Inflammatory macrophage treated with lipopolysaccharide for 4 hours (primary cell): ENCODE measurements at regions not wholly inside any gene's neighbourhood (a gene's known extent, or its start where the extent isn't known, plus 50 kb on each side); places are given as distances from the start of the nearest gene placed in this dataset.

Experiments
- DNase-seq: peaks from one replicate; pipeline ENCODE4 v3.0.0-alpha.2; 2020

- DNase-seq = no peak
Measured at GRCh38 chr1:221832617-221833016, 90.7 kb upstream of the DUSP10 start.

- no peak for DNase-seq
Measured at GRCh38 chr1:221832151-221832550, 90.3 kb upstream of the DUSP10 start.

GRCh38 chr1:221829327-221830015 lies 87.6 kb upstream of the DUSP10 start:
- no peak for DNase-seq

GRCh38 chr1:221827307-221827642 lies 85.4 kb upstream of the DUSP10 start:
- DNase-seq = no peak

DNA sequence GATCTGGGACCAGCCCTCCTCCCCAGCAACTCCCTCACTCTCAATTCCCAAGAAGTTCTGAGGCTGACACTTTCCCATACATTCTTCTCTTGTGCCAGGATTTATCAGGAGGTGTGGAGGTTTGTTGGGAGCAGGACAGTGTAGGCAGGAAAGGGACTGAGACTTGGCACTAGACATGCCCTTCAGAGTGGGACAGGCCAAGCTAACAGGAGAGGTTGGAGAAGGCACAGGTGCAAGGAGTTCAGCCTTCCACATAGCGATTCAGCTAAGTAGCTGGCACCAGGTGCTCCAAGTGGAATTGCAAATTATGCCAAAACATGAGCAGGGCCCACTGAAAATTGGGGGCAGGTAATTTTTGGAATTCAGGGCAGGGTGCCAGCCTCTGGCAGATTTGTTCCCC lies 83.0 kb upstream of the DUSP10 start:
- DNase-seq = no peak

DNA sequence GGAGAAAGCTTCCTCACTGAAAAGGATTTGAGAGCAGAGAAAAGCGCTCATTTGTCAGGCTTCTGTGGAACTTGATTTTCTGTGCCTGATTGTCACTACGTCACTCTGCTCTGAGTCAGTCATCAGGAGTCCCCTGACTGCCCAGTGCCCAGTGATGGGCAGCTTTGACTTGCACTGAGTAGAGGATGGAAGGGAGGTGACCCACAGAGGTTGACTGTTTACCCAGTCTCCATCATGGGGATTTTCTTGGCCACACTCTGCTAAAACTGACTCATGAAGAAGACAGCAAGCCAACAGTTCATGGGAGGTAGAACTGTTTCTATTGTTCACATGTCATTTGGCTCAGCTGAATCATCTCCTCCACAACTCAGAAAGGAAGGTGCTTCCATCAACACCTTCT lies 82.1 kb upstream of the DUSP10 start:
- DNase-seq = no peak

DNA sequence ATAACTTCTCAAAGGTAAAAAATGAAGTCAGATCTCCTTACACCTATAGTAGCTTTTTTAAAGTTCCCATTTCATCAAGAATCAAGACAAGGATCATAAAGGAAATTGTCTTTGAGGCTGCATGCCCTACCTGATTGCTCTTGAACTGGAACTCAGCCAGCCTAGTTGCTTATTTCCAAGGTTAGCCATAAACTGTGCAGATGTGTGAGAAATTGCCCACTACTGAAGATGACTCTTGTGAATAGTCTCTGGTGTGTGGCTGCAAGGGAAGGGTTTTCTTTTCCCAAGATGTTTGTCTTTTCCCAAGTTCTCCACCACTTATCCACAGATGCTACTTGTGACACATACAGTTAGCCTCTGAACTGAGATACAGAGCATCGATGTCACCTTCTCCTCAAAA lies 81.7 kb upstream of the DUSP10 start:
- DNase-seq = no peak

DNA sequence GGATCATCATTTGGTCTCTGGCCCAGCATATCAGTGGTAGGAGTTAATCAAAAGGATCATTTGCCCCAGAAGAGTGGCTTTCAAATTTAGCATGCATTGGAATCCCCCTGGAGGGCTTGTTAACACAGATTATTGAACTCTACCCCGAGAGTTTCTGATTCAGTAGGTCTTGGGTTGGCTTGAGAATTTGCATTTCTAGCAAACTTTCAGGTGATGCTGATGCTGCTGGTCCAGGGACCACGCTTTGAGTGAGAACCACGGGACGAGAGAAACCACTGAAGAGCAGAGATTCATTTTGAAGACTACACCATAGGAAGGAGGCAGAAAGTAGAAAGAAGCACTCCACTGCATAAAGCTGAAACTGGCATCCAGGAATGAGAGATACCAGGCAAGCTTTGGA lies 81.3 kb upstream of the DUSP10 start:
- no peak for DNase-seq

GRCh38 chr1:221822591-221822990 lies 80.7 kb upstream of the DUSP10 start:
- DNase-seq = no peak

GRCh38 chr1:221816899-221817298 lies 75.0 kb upstream of the DUSP10 start:
- no peak for DNase-seq

GRCh38 chr1:221815660-221816059 lies 73.8 kb upstream of the DUSP10 start:
- DNase-seq = no peak

- DNase-seq = no peak
Measured at GRCh38 chr1:221813887-221814286, 72.0 kb upstream of the DUSP10 start.

DNA sequence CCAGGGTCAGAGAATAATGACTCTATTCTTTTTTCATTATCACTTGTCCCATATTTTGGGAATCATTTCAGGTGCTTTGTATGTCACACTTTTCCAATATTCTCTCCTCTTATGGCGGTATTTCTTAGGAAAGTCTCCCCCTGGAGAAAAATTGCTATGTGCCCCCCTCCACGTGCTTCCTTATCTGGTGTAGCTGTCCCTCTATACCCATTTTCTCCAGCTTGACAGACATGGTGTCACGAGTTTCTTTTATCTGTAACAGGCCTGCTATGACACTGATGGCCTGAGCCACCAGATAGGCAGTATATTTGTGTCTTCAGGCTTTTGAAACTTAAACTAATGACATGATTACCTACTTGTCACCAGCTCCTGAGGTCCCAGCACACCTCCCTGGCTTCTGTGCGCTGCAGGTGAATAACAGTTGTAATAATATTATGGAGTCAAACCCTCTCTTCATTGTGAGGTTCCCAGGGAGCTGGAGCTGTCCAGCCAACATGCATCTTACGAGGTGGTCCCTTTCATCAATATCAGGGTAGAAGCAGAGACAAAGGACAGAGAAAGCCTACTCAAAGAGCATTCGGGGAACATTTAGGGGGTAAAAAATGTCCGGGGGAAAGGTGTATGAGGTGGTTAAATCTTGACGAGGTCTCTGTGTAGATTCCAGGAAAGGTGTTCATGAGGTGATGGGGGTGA lies 71.2 kb upstream of the DUSP10 start:
- no peak for DNase-seq

DNA sequence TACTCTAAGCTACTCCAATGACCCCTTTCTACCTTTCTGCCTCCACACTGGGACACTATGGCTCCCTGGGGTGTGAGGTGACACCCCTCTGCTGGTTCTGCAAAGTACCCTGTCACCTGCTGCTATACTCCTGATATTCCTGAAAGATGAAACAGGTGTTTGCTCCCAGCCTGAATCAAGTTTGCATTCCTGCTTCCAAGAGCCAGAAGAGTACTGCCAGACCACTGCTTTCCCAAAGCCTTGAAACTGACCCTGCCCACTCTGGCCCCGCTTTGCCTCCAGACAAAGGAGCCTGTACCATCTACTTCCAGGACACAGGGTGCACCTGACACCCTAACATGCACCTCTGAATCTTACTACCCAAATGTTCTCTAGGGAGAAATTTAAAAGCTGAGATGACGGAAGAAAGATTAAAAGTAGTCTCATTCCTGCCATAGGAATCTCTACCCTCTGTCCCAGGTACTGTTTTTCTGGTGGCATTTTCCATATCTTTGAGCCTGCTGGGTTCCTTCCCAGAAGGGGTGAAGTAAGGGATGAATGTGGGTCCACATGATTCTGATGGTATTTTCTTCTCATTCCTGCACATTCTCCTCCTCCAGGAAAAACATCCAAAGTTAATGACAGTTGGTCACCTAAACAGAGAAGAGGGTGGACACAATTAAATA lies 70.3 kb upstream of the DUSP10 start:
- DNase-seq = no peak

DNA sequence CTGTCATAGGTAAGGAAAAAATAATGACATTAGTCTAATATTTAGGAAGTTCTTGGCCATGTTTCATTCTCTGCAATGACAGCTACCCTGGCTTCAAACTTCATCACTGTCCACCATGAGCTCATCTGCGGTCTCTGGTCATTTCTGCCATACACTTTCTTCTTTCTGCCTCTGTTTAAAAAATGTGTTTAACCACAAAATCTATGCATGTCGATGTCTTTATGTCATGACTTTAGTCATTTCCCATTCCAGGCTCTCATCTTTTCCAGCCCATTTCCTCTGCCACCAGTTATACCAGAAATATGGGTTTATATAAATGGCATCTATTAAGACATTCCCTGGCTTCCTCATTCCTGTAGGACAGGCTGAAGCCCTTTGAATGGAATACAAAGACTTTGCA lies 68.5 kb upstream of the DUSP10 start:
- DNase-seq = no peak

DNA sequence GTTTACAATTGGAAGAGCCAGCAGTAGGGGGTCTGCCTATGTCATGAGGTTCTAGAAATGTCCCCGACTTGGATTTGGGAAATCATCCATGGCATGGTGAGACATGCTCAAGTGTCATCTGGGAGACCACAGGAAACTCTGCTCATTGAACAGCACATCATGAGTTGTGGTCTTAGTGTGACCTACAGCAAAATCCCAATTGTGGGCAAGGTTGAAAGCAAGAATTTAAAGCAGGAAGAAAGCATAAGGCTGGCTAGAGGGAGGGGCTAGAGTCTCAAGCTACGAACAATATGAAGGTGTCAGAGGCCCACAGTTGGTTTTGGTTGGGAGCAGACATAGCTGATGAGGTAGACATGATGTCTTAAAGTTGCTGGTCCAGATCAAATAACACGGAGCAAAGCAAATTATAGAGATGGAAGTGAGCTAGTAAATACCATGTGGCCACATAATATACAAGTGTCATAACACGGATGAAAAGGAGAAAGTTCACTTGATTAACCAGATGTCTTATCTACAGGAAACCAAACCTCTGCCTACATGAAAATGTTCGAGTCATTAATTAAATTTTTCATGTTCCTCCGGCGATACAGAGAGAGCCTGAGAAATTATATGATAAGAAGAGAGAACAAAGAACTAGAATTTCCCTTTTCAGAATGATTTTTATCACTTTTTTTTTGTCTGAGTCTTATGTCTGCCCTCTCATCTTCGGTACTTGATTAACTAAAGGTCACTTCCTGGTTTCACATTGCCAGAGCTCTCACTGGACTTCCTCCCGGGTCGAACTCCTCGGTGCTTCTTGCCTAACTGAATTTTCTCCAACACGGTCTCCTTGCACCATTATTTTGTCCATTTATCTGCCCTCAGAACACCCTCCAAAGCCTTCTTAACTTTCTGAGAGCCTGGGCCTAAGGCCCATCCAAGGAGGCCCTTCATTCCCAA lies 67.5 kb upstream of the DUSP10 start:
- DNase-seq = peak; percentile 67

DNA sequence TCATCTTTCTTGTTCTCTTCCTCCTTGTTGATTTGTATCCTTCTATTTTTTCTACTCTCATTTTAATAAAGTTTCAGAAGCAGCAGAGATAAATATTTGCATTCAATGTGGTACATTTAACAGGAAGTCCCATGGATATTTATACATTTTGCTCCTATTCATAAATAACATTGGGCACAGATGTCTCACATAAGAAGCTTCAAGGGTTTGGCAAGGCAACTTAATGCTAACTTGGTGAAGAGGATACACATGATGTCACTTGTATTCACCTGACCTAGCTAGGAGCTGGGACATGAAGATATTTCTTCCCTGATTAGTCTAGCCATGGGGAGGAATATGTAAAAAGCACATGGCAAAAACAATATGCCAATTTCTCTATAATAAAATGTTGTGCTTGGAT lies 65.1 kb upstream of the DUSP10 start:
- no peak for DNase-seq

DNA sequence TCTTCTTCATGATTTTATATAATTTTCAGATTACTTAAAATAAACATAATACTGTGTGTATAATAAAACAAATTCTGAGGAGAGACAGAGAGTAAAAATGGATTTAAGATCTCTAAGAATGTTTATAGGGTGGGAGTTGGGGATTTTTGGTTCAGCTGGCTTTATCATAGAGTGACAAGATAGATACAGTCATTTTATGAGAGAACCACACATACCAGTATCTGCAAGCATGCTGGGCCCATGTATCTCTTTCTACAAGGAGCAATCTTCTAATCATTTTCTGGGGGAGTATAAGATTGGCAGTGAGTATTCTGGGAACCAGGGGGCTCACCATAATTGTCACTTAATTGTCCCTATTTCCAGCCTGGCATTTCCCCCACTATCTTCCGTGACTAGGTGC lies 64.3 kb upstream of the DUSP10 start:
- DNase-seq = no peak

GRCh38 chr1:221805121-221805520 lies 63.2 kb upstream of the DUSP10 start:
- peak; percentile 85 for DNase-seq

GRCh38 chr1:221804303-221804702 lies 62.4 kb upstream of the DUSP10 start:
- DNase-seq = no peak

DNA sequence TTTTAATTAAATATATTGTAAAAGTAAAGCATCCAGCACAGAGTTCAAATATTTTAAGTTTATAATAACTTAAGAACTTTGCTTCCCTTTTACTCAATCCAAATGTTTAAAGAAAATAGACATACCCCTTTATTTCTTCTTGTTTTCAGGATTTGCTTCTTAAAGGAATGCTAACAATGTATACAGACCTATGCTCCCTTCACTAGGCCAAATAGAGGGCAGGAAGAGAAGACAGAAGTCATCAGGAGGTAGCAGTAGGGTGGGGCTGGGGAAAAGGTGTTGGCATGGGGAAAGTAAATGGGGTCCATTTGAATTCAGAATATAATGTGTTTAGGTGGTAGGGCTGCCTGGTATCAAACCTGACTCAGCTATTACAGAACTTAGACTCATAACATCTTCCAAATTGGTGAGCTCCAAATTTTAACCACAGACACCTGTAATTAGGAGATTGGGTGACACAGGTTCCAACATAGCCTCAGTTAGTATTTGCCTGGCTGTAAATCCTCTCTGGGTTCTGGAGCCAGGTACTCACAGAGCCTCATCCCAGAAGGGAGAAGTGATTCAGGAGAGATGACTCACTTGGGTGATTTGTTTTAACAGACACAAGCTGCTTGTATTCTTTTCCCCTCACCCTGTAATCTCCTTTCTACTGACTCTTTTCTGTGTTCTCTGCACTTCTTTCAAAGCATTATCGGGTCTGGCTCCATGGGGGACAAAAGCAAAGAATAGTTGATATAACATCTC lies 60.1 kb upstream of the DUSP10 start:
- DNase-seq = peak; percentile 29

DNA sequence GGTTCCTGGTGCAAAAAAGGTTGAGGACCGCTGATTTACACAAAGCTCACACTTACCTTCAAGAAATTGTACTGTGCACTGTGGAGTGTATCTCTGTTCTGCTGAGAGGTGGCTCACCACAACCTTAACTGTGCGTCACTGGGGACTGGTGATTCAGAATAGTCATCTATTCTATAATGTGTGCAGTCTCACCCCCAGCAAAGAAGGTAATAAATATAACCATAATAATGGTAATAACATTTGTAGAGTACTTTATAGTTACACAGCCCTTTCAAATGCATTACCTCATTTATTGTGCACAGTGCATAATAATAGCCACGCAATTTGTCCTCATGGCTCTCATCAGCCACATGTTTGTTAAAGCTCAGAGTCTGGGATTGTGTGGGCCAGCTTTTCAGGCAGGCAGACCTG lies 59.4 kb upstream of the DUSP10 start:
- no peak for DNase-seq

DNA sequence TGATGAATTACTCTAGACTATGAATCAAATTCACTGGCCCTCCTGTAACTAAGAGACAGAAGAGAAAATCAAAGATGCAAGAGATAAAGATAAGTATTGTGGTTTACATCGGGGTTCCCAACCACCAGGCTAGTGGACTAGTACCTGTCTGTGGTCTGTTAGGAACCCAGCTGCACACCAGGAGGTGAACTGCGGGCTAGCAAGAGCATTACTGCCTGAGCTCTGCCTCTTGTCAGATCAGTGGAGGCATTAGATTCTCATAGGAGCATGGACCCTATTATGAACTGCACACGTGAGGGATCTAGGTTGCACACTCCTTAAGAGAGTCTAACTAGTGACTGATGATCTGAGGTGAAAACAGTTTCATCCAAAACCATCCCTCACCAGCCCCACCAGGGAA lies 58.9 kb upstream of the DUSP10 start:
- DNase-seq = no peak
